Liver (tissue), 7 donors: ENCODE measurements at regions not wholly inside any gene's neighbourhood (a gene's known extent, or its start where the extent isn't known, plus 50 kb on each side); places are given as distances from the start of the nearest gene placed in this dataset.
"Not testable (repeated sequence)": the region's sequence is repeated elsewhere in the genome, so short reads cannot be mapped to it uniquely, and the experiment has no call there.

Experiments
- DNase-seq: peaks from one replicate; pipeline ENCODE4 v3.0.0-alpha.2; 2017; ENCODE audit warnings: low spot score
- H3K27ac ChIP-seq, 2 donors: one replicate each; pipeline ENCODE4 v1.7.0; 2013; ENCODE audit warnings: inconsistent platforms in 2 of 2, low read length in 2 of 2, control low read depth in 1 of 2, low read depth in 1 of 2, mild to moderate bottlenecking in 1 of 2
- H3K27me3 ChIP-seq, 4 donors: one replicate each; pipeline versions ENCODE4 v1.6.1 to v1.7.0; 2013; ENCODE audit warnings: low read length in 3 of 4, inconsistent platforms in 1 of 4, mild to moderate bottlenecking in 1 of 4, moderate library complexity in 1 of 4; ENCODE audit not compliant: control insufficient read depth in 4 of 4, insufficient read depth in 4 of 4
- H3K36me3 ChIP-seq, 4 donors: one replicate each; pipeline versions ENCODE4 v1.6.1 to v1.7.0; 2013; ENCODE audit warnings: low read length in 3 of 4, mild to moderate bottlenecking in 3 of 4, low read depth in 1 of 4, moderate library complexity in 1 of 4; ENCODE audit not compliant: control insufficient read depth in 4 of 4, insufficient read depth in 3 of 4
- H3K4me1 ChIP-seq, 4 donors: one replicate each; pipeline versions ENCODE4 v1.6.1 to v1.7.0; 2013; ENCODE audit warnings: low read length in 3 of 4, mild to moderate bottlenecking in 3 of 4, moderate library complexity in 1 of 4; ENCODE audit not compliant: control insufficient read depth in 4 of 4, insufficient read depth in 4 of 4
- H3K4me3 ChIP-seq, 3 donors: one replicate each; pipeline versions ENCODE4 v1.6.1 to v1.7.0; 2013; ENCODE audit warnings: low read length in 3 of 3, control low read depth in 1 of 3, low read depth in 1 of 3, mild to moderate bottlenecking in 1 of 3
- H3K9ac ChIP-seq, 2 donors: one replicate each; pipeline ENCODE4 v1.7.0; 2013; ENCODE audit warnings: low read length in 2 of 2, mild to moderate bottlenecking in 2 of 2, moderate library complexity in 2 of 2, control low read depth in 1 of 2, low read depth in 1 of 2
- H3K9me3 ChIP-seq, 4 donors: one replicate each; pipeline versions ENCODE4 v1.6.1 to v1.7.0; 2013; ENCODE audit warnings: low read length in 3 of 4; ENCODE audit not compliant: control insufficient read depth in 4 of 4
- GABPA ChIP-seq, 2 donors: IDR thresholded peaks in 1 of 2; conservative IDR thresholded peaks in 1 of 2; 2 replicates each; pipeline ENCODE4 v1.6.1; 2016; ENCODE audit warnings: antibody characterized with exemption in 2 of 2, mild to moderate bottlenecking in 1 of 2, moderate library complexity in 1 of 2
- JUND ChIP-seq, 2 donors: IDR thresholded peaks; 2 replicates each; pipeline ENCODE4 v1.6.1; 2016; ENCODE audit warnings: antibody characterized with exemption in 2 of 2
- RAD21 ChIP-seq, 2 donors: IDR thresholded peaks; 2 replicates each; pipeline ENCODE4 v1.6.1; 2016; ENCODE audit warnings: antibody characterized with exemption in 2 of 2, mild to moderate bottlenecking in 2 of 2
- RXRA ChIP-seq, 2 donors: IDR thresholded peaks; 2 replicates each; pipeline ENCODE4 v1.6.1; 2017 to 2018; ENCODE audit warnings: antibody characterized with exemption in 2 of 2, mild to moderate bottlenecking in 1 of 2
- SP1 ChIP-seq: IDR thresholded peaks from 2 replicates; pipeline ENCODE4 v1.6.1; 2018; ENCODE audit warnings: antibody characterized with exemption, mild to moderate bottlenecking
- TAF1 ChIP-seq: conservative IDR thresholded peaks from 2 replicates; pipeline ENCODE4 v1.6.1; 2016; ENCODE audit warnings: antibody characterized with exemption, mild to moderate bottlenecking
- YY1 ChIP-seq: IDR thresholded peaks from 2 replicates; pipeline ENCODE4 v1.6.1; 2016; ENCODE audit warnings: antibody characterized with exemption, mild to moderate bottlenecking
- WGBS: extraction: QIAGEN DNeasy Blood & Tissue Kit; methylation state at CpG from one replicate; pipeline ENCODE4 v1.1.7; 2013; 5-methylcytosine and 5-hydroxymethylcytosine counted together
- TF ChIP-seq, protein P1 (sequence below): IDR thresholded peaks from 2 replicates; pipeline ENCODE4 v1.6.1; 2016; ENCODE audit warnings: antibody characterized with exemption
- TF ChIP-seq, protein P2 (sequence below): IDR thresholded peaks from 2 replicates; pipeline ENCODE4 v1.6.1; 2016; ENCODE audit warnings: antibody characterized with exemption
- donor health status: healthy.
- donor health status: healthy.
- donor health status: healthy.
- donor health status: healthy.

DNA sequence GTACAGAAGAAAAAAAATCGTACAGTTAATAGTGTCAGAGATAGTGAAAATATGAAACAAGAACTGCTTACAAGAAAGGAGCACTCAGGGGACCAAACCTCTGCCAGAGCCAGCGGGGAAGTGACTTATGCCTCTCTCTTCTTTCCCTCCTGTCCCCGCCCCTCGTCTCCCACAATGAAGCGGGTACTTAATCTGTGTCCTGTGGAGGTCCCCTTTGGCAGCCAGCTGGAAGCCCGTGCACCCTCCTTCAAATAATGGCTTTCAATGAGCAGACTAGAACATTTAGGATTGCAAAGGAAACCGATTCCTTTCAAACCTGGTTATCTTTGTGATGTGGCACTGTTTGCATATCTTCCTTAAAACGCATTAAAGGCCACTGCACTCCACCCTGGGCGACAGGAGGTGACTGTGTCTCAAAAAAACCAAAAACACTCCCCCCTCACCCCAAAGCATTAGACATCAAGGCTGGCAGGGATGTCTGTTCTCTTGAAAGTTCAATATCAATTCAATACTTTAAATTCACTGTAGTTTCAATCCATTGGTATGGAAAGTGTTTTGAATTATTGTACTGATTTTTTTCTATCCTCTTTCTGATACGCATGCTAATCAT, 51.7 kb downstream of the PPIAL4C start:
- H3K27ac ChIP-seq, result peak overlapping the region in 1 of 2 donors; percentile 97

DNA sequence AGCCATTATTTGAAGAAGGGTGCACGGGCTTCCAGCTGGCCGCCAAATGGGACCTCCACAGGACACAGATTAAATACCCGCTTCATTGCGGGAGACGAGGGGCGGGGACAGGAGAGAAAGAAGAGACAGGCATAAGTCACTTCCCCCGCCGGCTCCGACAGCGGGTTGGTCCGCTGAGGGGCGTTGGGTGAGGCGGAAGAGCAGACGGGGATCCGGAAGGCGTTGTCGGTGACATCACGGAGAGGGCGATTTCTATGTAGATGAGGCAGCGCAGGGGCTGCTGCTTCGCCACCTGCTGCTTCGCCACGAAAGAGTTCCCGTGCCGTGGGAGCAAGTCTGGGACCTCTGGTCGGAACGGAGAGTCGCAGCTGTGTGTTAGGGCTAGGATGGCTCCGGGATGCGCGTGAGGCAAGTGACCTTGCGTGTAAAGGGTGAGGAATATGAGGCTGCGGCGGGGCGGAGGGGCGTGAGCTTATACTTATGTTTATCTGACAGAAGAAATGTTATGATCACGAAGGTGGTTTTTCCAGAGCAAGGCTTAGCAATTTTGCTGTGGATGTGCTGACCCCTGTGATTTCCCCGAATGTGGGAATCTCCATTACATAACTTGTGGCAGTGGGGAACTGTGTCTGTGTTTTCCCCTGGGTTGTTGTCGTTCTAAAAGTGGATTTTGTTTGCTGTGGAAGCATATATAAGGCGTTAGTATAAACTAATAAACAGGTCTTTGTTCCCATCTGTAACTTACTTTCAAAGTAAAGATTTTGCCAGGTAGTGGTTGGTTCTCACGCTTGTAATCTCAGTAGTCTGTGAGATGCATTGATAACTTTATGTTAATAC, 52.9 kb downstream of the PPIAL4C start:
- WGBS, result under 1% methylated on average over 40 of the region's 41 CpGs
- TF ChIP-seq JUND (IDR thresholded peaks at IDR 0.05) (peak in 1 of 2 donors; percentile 15), RAD21 (IDR thresholded peaks at IDR 0.05) (peak in 1 of 2 donors; percentile 44), GABPA (IDR thresholded peaks at IDR 0.05 in 1 of 2, conservative IDR thresholded peaks at IDR 0.05 in 1 of 2) (peak; percentile 67 to 89), YY1 (peak; percentile 66), RXRA (IDR thresholded peaks at IDR 0.05) (peak; percentile 33 to 44), TAF1 (peak; percentile 84), SP1 (peak; percentile 59)
- TF ChIP-seq, protein P1, sequence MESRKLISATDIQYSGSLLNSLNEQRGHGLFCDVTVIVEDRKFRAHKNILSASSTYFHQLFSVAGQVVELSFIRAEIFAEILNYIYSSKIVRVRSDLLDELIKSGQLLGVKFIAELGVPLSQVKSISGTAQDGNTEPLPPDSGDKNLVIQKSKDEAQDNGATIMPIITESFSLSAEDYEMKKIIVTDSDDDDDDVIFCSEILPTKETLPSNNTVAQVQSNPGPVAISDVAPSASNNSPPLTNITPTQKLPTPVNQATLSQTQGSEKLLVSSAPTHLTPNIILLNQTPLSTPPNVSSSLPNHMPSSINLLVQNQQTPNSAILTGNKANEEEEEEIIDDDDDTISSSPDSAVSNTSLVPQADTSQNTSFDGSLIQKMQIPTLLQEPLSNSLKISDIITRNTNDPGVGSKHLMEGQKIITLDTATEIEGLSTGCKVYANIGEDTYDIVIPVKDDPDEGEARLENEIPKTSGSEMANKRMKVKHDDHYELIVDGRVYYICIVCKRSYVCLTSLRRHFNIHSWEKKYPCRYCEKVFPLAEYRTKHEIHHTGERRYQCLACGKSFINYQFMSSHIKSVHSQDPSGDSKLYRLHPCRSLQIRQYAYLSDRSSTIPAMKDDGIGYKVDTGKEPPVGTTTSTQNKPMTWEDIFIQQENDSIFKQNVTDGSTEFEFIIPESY, result peak; percentile 44
- TF ChIP-seq, protein P2, sequence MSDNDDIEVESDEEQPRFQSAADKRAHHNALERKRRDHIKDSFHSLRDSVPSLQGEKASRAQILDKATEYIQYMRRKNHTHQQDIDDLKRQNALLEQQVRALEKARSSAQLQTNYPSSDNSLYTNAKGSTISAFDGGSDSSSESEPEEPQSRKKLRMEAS, result peak; percentile 61
- H3K9me3 ChIP-seq, H3K4me1 ChIP-seq, H3K27me3 ChIP-seq, H3K36me3 ChIP-seq: not testable (repeated sequence)
- Histone ChIP-seq H3K9ac (peak overlapping the region; percentile 77 to 90), H3K4me3 (peak overlapping the region; percentile 54 to 84 (median 66)), H3K27ac (peak overlapping the region; percentile 93 to 97)
- peak; percentile 77 for DNase-seq

More for the DNA sequence above, 51.7 kb downstream of the PPIAL4C start:
- not testable (repeated sequence) for H3K36me3 ChIP-seq, H3K27me3 ChIP-seq, H3K4me1 ChIP-seq, H3K4me3 ChIP-seq, H3K9me3 ChIP-seq, DNase-seq, H3K9ac ChIP-seq
- WGBS, result 57% methylated on average over 9 of the region's 10 CpGs

DNA sequence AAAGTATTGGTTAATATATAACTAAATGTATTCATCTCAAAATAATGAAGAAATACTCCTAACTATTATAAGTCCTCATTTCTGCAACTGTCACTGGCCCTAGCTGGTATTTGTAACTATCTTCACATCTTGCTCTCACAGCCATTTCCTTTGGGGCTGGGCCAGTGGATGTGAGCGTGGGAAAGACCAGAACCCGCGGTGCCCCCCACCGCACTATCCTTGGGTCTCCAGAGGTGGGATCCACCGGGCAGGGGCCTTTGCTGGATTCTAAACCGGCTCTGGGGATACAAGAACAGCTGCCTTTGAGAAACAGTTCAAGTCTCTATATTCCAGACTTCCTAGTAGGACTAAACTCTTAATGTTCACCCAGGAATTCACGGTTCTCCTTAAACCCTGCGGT, 54.8 kb downstream of the PPIAL4C start:
- H3K27ac ChIP-seq, H3K36me3 ChIP-seq, H3K9me3 ChIP-seq, H3K9ac ChIP-seq, H3K4me3 ChIP-seq, H3K4me1 ChIP-seq, H3K27me3 ChIP-seq, DNase-seq: not testable (repeated sequence)
- 90% methylated on average over 8 of the region's 8 CpGs for WGBS

DNA sequence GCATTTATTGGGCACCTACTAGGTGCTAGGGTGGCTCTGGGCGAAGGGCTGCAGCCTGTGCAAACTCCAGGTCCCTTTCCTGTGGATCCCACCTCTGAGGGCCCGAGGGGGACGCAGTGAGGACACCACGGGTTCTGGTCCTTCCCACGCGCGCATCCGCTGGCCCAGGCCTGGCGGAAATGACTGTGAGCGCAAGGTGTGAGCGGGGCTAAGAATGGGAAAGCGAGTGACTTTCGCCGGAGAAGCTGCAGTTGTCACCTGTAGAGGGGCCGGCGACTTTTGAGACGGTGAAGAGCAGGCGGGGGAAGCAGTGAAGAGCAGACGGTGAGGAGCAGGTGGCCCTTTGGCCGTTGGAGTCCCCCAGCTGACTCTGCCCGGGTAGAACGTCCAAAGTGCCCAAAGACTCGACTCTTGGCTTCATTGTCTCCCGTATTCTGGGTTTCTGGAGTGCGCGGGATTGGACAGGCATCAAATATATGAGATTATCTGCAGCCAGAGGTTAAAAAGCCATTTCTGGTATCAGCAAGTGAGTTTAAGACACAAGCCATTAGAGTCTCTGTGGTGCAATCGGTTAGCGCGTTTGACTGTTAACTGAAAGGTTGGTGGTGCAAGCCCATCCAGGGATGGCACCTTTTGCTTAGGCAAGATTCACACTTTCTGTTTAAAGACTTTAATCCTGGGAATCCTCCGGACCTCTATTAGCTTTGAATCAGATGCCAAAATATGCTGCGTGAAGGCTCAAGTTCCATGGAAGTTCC, 55.4 kb downstream of the PPIAL4C start:
- not testable (repeated sequence) for DNase-seq, H3K4me3 ChIP-seq, H3K9me3 ChIP-seq, H3K9ac ChIP-seq, H3K27me3 ChIP-seq, H3K27ac ChIP-seq, H3K36me3 ChIP-seq, H3K4me1 ChIP-seq
- 88% methylated on average over 26 of the region's 31 CpGs for WGBS
